ENCODE measurements at regions not wholly inside any gene's neighbourhood (a gene's known extent, or its start where the extent isn't known, plus 50 kb on each side); places are given as distances from the start of the nearest gene placed in this dataset.

DNA sequence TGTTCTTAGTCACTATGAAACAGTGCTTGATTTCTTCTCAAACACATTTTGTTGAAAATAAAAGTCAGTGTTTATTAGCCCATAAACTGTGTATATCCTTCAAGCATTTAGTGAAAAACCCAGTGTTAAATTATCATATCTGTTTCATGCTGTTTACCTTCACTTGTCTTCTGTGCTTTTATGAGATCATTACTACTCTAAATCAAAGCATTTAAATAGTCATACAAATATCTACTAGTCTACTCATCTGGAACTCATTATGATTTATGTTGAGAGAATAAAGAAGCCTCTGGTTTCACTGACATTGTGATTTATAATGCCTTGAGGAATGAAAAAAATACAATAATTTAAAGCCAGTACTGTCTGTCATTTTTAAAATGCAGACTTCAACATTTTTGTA, 366.5 kb downstream of the SLCO4C1 start:
- DNase-seq (ENCODE audit: low read depth in 6 of 9, low spot score in 9 of 9) = no peak
- no peaks in the 10 kb centered on the region for H3K9me3 ChIP-seq (ENCODE audit: control insufficient read depth in 2 of 2, insufficient read depth in 1 of 2, low read length in 1 of 2)
- H3K27ac ChIP-seq (ENCODE audit: low read depth in 1 of 2, low read length in 1 of 2) = no peak overlapping the region
- H3K27me3 ChIP-seq (ENCODE audit: control insufficient read depth in 2 of 2, insufficient read depth in 1 of 2, low read length in 1 of 2) = no peaks in the 10 kb centered on the region
- H3K36me3 ChIP-seq (ENCODE audit: control insufficient read depth in 2 of 2, insufficient read depth in 2 of 2, low read length in 1 of 2) = no peaks in the 10 kb centered on the region
- H3K4me1 ChIP-seq (ENCODE audit: control insufficient read depth in 2 of 2, insufficient read depth in 2 of 2, low read length in 2 of 2) = no peaks in the 10 kb centered on the region
- H3K4me3 ChIP-seq (ENCODE audit: low read length in 2 of 2) = no peak overlapping the region

DNA sequence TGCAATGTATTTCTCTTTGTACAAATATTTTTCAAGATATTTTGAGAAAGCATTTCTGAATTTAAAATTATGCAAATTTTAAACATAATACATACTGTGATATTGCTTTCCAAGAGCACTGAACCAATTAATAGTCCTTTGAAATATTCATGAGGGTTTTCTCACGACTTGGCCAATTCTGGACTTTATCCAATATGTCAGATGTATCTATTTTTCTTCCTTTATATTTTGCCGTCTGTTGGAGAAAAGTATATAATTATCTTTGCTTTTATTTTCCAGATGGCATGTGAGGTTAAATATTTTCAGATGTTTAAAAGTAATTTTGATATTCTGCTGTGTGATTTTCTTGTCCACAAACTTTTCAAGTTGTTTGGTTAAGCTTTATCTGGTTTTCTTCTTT, 378.9 kb downstream of the SLCO4C1 start:
- 83% methylated on average over 2 of the region's 2 CpGs for WGBS
- Histone ChIP-seq H3K9me3 (ENCODE audit: control insufficient read depth in 2 of 2, insufficient read depth in 1 of 2, low read length in 1 of 2) (no peaks in the 10 kb centered on the region), H3K27ac (ENCODE audit: low read depth in 1 of 2, low read length in 1 of 2) (no peak overlapping the region), H3K4me3 (ENCODE audit: low read length in 2 of 2) (no peak overlapping the region), H3K27me3 (ENCODE audit: control insufficient read depth in 2 of 2, insufficient read depth in 1 of 2, low read length in 1 of 2) (no peaks in the 10 kb centered on the region), H3K36me3 (ENCODE audit: control insufficient read depth in 2 of 2, insufficient read depth in 2 of 2, low read length in 1 of 2) (no peaks in the 10 kb centered on the region), H3K4me1 (ENCODE audit: control insufficient read depth in 2 of 2, insufficient read depth in 2 of 2, low read length in 2 of 2) (no peaks in the 10 kb centered on the region)
- no peak for DNase-seq (ENCODE audit: low read depth in 6 of 9, low spot score in 9 of 9)

DNA sequence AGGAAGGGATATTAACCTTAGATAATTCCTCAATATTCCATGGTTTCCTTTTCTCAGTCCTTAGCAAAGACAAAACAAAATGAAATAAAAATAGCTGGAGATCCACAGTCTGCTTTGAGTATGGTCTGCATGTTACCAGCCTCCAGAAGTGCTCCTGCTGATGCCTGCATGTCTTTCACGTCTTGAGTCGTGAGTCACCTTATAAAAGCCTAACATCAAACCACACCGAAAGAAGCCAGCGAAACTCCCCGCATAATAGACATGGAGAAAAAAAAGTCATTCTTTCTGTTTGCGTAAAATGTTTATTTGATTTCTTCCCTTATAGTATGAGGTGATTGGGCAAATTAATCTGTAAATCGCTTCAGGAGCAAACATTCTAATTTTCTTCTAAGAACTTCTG, 380.5 kb downstream of the SLCO4C1 start:
- Histone ChIP-seq H3K9me3 (ENCODE audit: control insufficient read depth in 2 of 2, insufficient read depth in 1 of 2, low read length in 1 of 2) (no peaks in the 10 kb centered on the region), H3K36me3 (ENCODE audit: control insufficient read depth in 2 of 2, insufficient read depth in 2 of 2, low read length in 1 of 2) (no peaks in the 10 kb centered on the region), H3K27ac (ENCODE audit: low read depth in 1 of 2, low read length in 1 of 2) (no peak overlapping the region), H3K4me1 (ENCODE audit: control insufficient read depth in 2 of 2, insufficient read depth in 2 of 2, low read length in 2 of 2) (no peaks in the 10 kb centered on the region), H3K4me3 (ENCODE audit: low read length in 2 of 2) (no peak overlapping the region), H3K27me3 (ENCODE audit: control insufficient read depth in 2 of 2, insufficient read depth in 1 of 2, low read length in 1 of 2) (no peaks in the 10 kb centered on the region)
- DNase-seq (ENCODE audit: low read depth in 6 of 9, low spot score in 9 of 9) = no peak
- WGBS = 96% methylated on average over 7 of the region's 7 CpGs

DNA sequence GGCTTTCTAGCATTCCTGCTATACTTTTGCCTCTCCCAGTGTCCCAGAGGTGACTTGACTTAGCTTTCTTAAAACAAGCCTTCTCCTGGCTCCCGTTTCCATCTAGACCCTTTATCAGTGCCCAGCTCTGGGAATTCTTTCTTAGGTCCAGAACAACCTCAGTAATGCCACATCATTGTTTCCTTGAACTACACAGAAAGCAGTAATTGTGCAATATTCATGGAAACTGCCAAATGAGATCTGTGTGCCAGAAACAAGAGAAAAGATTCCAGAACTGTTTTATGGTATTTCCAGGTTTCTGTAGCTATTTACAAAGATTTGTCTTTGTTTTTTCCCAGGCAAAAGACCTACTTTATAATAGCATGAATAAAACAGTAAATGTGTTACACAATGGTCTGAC, 391.3 kb downstream of the SLCO4C1 start:
- no peak for DNase-seq (ENCODE audit: low read depth in 6 of 9, low spot score in 9 of 9)
- no peak overlapping the region for H3K4me3 ChIP-seq (ENCODE audit: low read length in 2 of 2)
- H3K36me3 ChIP-seq (ENCODE audit: control insufficient read depth in 2 of 2, insufficient read depth in 2 of 2, low read length in 1 of 2) = no peaks in the 10 kb centered on the region
- no peak overlapping the region for H3K27ac ChIP-seq (ENCODE audit: low read depth in 1 of 2, low read length in 1 of 2)
- H3K4me1 ChIP-seq (ENCODE audit: control insufficient read depth in 2 of 2, insufficient read depth in 2 of 2, low read length in 2 of 2) = no peaks in the 10 kb centered on the region
- H3K27me3 ChIP-seq (ENCODE audit: control insufficient read depth in 2 of 2, insufficient read depth in 1 of 2, low read length in 1 of 2) = no peaks in the 10 kb centered on the region
- no peaks in the 10 kb centered on the region for H3K9me3 ChIP-seq (ENCODE audit: control insufficient read depth in 2 of 2, insufficient read depth in 1 of 2, low read length in 1 of 2)
- WGBS = 51% methylated on average over 1 of the region's 1 CpG

DNA sequence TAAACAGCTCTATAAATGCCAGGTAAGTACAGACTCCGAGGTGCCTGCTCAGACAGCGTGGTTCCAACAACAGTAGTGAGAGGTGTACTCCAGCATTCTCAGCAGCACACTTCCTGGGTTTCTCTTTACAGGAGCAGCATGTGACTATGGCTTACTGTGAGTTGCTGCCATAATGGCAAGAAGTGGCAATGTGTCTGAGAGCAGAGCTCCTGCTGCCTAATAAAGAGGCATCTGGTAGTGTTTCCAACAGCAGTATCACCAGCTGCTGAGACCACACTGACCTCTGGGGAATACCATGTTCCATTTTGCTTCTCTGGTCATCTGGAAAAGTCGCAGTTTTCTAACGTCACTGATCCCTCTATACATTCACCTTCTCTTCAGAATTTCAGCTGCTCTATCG, 398.2 kb downstream of the SLCO4C1 start:
- Histone ChIP-seq H3K36me3 (ENCODE audit: control insufficient read depth in 2 of 2, insufficient read depth in 2 of 2, low read length in 1 of 2) (no peaks in the 10 kb centered on the region), H3K4me1 (ENCODE audit: control insufficient read depth in 2 of 2, insufficient read depth in 2 of 2, low read length in 2 of 2) (no peaks in the 10 kb centered on the region), H3K27me3 (ENCODE audit: control insufficient read depth in 2 of 2, insufficient read depth in 1 of 2, low read length in 1 of 2) (no peaks in the 10 kb centered on the region), H3K27ac (ENCODE audit: low read depth in 1 of 2, low read length in 1 of 2) (no peak overlapping the region), H3K9me3 (ENCODE audit: control insufficient read depth in 2 of 2, insufficient read depth in 1 of 2, low read length in 1 of 2) (no peaks in the 10 kb centered on the region), H3K4me3 (ENCODE audit: low read length in 2 of 2) (no peak overlapping the region)
- DNase-seq (ENCODE audit: low read depth in 6 of 9, low spot score in 9 of 9) = no peak
- 83% methylated on average over 5 of the region's 5 CpGs for WGBS

DNA sequence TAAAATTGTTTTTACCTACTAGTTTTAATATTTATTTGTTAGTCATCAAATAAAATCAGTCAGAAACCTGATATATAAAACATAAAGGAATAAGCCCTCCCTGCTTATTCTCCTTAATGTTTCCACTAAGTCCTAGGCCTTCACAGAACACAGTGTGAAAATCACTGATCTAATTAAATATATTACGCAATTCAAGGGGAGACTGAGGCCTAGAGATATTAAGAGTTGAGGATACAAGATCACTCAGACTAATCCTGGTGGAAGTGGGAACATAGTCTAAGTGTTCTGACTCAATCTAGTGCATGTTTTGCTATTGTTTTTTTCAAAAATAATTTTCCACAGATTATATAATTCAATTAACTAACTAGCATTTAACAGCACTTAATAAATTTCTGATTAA, 401.1 kb downstream of the SLCO4C1 start:
- no peak for DNase-seq (ENCODE audit: low read depth in 6 of 9, low spot score in 9 of 9)
- H3K4me1 ChIP-seq (ENCODE audit: control insufficient read depth in 2 of 2, insufficient read depth in 2 of 2, low read length in 2 of 2) = no peaks in the 10 kb centered on the region
- no peaks in the 10 kb centered on the region for H3K27me3 ChIP-seq (ENCODE audit: control insufficient read depth in 2 of 2, insufficient read depth in 1 of 2, low read length in 1 of 2)
- H3K27ac ChIP-seq (ENCODE audit: low read depth in 1 of 2, low read length in 1 of 2) = no peak overlapping the region
- H3K9me3 ChIP-seq (ENCODE audit: control insufficient read depth in 2 of 2, insufficient read depth in 1 of 2, low read length in 1 of 2) = no peaks in the 10 kb centered on the region
- no peak overlapping the region for H3K4me3 ChIP-seq (ENCODE audit: low read length in 2 of 2)
- 96% methylated on average over 1 of the region's 1 CpG for WGBS
- no peaks in the 10 kb centered on the region for H3K36me3 ChIP-seq (ENCODE audit: control insufficient read depth in 2 of 2, insufficient read depth in 2 of 2, low read length in 1 of 2)

DNA sequence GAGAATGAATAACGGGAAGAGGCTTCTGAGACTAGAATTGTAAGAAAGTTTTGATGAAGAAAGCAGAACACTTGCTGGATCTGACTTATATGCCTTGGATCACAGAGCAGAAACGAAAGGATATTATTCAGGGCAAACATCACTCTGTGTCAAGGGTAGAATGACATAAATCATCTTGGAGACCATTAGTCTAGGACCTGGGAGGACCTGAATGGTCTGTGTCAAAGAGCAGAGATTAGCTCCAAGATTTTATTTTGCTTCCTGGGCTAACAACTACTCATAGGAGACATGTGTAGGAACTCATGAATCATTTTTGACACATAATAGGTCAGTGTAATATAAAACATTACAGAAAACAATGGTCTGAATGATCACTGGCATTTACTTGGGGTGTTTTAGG, 417.9 kb downstream of the SLCO4C1 start:
- no peaks in the 10 kb centered on the region for H3K36me3 ChIP-seq (ENCODE audit: control insufficient read depth in 2 of 2, insufficient read depth in 2 of 2, low read length in 1 of 2)
- H3K4me1 ChIP-seq (ENCODE audit: control insufficient read depth in 2 of 2, insufficient read depth in 2 of 2, low read length in 2 of 2) = no peaks in the 10 kb centered on the region
- no peak overlapping the region for H3K27ac ChIP-seq (ENCODE audit: low read depth in 1 of 2, low read length in 1 of 2)
- no peak for DNase-seq (ENCODE audit: low read depth in 6 of 9, low spot score in 9 of 9)
- no peak overlapping the region for H3K4me3 ChIP-seq (ENCODE audit: low read length in 2 of 2)
- WGBS = 70% methylated on average over 2 of the region's 2 CpGs
- no peaks in the 10 kb centered on the region for H3K27me3 ChIP-seq (ENCODE audit: control insufficient read depth in 2 of 2, insufficient read depth in 1 of 2, low read length in 1 of 2)
- no peaks in the 10 kb centered on the region for H3K9me3 ChIP-seq (ENCODE audit: control insufficient read depth in 2 of 2, insufficient read depth in 1 of 2, low read length in 1 of 2)

DNA sequence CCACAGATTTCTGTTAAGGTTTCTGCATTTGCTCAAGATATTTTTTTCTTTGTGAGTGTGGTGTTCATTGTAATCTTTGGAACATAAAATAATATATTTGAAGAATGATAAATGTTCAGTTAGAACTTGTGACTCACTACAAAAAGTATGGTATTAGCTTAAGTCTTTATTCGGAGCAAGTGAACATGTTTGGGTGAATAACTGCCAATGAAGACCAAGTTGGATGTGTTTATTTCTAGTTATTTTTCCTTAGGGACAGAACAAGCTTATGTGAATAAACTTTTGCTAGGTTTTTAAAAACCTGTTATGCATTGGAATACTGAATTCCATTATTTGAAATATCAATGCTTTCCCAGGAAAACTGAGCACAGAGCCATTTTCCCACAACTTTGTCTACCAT, 418.6 kb downstream of the SLCO4C1 start:
- no peak for DNase-seq (ENCODE audit: low read depth in 6 of 9, low spot score in 9 of 9)
- Histone ChIP-seq H3K27ac (ENCODE audit: low read depth in 1 of 2, low read length in 1 of 2) (no peak overlapping the region), H3K4me1 (ENCODE audit: control insufficient read depth in 2 of 2, insufficient read depth in 2 of 2, low read length in 2 of 2) (no peaks in the 10 kb centered on the region), H3K27me3 (ENCODE audit: control insufficient read depth in 2 of 2, insufficient read depth in 1 of 2, low read length in 1 of 2) (no peaks in the 10 kb centered on the region), H3K36me3 (ENCODE audit: control insufficient read depth in 2 of 2, insufficient read depth in 2 of 2, low read length in 1 of 2) (no peaks in the 10 kb centered on the region), H3K9me3 (ENCODE audit: control insufficient read depth in 2 of 2, insufficient read depth in 1 of 2, low read length in 1 of 2) (no peaks in the 10 kb centered on the region), H3K4me3 (ENCODE audit: low read length in 2 of 2) (no peak overlapping the region)
- WGBS = 100% methylated on average over 1 of the region's 1 CpG

DNA sequence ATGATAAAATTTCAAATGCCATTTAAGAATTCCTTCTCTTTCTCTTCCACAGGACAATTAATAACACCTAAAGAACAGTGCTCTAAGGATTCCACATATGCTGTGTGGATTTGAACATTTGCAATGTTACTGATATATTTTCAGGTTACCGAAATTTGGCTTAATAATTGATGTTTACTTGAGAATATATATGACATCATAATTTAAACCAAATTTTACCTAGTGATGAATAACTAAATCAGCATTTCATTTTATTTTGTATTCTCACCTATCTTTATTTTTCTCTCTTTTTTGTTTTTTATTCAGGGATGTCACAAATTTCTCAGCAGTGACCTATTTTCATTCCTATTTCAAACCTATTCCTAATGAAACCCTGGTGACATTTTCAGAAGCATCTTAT, 429.6 kb downstream of the SLCO4C1 start:
- 95% methylated on average over 1 of the region's 1 CpG for WGBS
- Histone ChIP-seq H3K9me3 (ENCODE audit: control insufficient read depth in 2 of 2, insufficient read depth in 1 of 2, low read length in 1 of 2) (no peaks in the 10 kb centered on the region), H3K4me3 (ENCODE audit: low read length in 2 of 2) (no peak overlapping the region), H3K27me3 (ENCODE audit: control insufficient read depth in 2 of 2, insufficient read depth in 1 of 2, low read length in 1 of 2) (no peaks in the 10 kb centered on the region), H3K36me3 (ENCODE audit: control insufficient read depth in 2 of 2, insufficient read depth in 2 of 2, low read length in 1 of 2) (no peaks in the 10 kb centered on the region), H3K4me1 (ENCODE audit: control insufficient read depth in 2 of 2, insufficient read depth in 2 of 2, low read length in 2 of 2) (no peaks in the 10 kb centered on the region), H3K27ac (ENCODE audit: low read depth in 1 of 2, low read length in 1 of 2) (no peak overlapping the region)
- DNase-seq (ENCODE audit: low read depth in 6 of 9, low spot score in 9 of 9) = no peak

DNA sequence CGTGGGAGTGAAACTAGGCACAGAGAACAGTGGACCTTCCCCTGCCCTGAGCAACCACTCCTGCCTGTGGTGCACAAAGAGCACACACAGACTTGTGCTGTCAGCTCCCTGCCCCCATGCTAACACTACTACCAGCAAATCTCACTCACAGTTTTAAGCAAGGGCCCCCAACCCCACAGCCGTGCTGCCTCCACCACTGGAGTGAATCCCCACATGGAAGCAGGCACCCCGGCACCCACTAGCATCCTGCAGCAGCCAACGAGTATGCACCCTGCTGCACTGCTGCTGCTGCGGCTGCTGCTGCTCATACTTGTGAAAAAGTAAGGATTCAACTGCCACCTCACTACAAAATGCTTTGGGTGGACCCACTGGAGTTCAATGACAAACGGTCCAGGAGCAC, 435.5 kb downstream of the SLCO4C1 start:
- H3K27ac ChIP-seq (ENCODE audit: low read depth in 1 of 2, low read length in 1 of 2) = no peak overlapping the region
- no peaks in the 10 kb centered on the region for H3K36me3 ChIP-seq (ENCODE audit: control insufficient read depth in 2 of 2, insufficient read depth in 2 of 2, low read length in 1 of 2)
- peaks cover 0 to 6% of the 10 kb centered on the region in 2 donors for H3K9me3 ChIP-seq (ENCODE audit: control insufficient read depth in 2 of 2, insufficient read depth in 1 of 2, low read length in 1 of 2)
- no peak for DNase-seq (ENCODE audit: low read depth in 6 of 9, low spot score in 9 of 9)
- no peaks in the 10 kb centered on the region for H3K27me3 ChIP-seq (ENCODE audit: control insufficient read depth in 2 of 2, insufficient read depth in 1 of 2, low read length in 1 of 2)
- 84% methylated on average over 6 of the region's 6 CpGs for WGBS
- no peak overlapping the region for H3K4me3 ChIP-seq (ENCODE audit: low read length in 2 of 2)
- H3K4me1 ChIP-seq (ENCODE audit: control insufficient read depth in 2 of 2, insufficient read depth in 2 of 2, low read length in 2 of 2) = no peaks in the 10 kb centered on the region

Measured in thymus (tissue), 11 donors.